Choroid plexus epithelial cell (primary cell): ENCODE measurements at regions not wholly inside any gene's neighbourhood (a gene's known extent, or its start where the extent isn't known, plus 50 kb on each side); places are given as distances from the start of the nearest gene placed in this dataset.

Source experiments
- DNase-seq: peaks from one replicate; pipeline ENCODE4 v3.0.0-alpha.2; 2010; ENCODE audit warnings: low read depth
- H3K4me3 ChIP-seq: 2 replicates; pipeline ENCODE4 v1.5.1; 2011; ENCODE audit warnings: low read depth, mild to moderate bottlenecking, control low read depth, low read length, moderate library complexity
- TF ChIP-seq, protein P1 (sequence below): conservative IDR thresholded peaks from 2 replicates; pipeline ENCODE4 v1.5.1; 2011; ENCODE audit warnings: low read depth, mild to moderate bottlenecking, control low read depth, inconsistent platforms, low read length, moderate library complexity

DNA sequence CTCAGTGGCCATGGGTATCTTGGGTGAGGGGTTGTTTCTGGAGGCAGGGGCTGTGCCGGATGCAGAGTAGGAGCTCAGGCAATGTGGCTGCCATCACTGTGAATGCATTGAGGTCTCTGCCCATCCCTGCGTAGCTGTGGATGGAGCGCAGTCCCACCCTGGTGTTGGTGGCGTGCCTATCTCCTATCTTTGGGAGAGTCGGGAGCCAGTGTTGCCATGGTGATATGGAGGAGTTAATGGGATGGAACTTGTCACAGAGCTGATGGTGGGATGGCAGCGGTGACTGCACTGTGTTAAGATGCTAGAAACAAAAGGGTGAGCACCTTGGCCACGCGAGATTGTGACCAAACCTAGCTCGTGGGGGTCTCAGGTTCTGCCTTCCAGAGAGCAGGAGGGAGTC, 197.3 kb downstream of the MELK start:
- TF ChIP-seq, protein P1, sequence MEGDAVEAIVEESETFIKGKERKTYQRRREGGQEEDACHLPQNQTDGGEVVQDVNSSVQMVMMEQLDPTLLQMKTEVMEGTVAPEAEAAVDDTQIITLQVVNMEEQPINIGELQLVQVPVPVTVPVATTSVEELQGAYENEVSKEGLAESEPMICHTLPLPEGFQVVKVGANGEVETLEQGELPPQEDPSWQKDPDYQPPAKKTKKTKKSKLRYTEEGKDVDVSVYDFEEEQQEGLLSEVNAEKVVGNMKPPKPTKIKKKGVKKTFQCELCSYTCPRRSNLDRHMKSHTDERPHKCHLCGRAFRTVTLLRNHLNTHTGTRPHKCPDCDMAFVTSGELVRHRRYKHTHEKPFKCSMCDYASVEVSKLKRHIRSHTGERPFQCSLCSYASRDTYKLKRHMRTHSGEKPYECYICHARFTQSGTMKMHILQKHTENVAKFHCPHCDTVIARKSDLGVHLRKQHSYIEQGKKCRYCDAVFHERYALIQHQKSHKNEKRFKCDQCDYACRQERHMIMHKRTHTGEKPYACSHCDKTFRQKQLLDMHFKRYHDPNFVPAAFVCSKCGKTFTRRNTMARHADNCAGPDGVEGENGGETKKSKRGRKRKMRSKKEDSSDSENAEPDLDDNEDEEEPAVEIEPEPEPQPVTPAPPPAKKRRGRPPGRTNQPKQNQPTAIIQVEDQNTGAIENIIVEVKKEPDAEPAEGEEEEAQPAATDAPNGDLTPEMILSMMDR, result no peak
- no peak for DNase-seq
- no peak overlapping the region for H3K4me3 ChIP-seq

DNA sequence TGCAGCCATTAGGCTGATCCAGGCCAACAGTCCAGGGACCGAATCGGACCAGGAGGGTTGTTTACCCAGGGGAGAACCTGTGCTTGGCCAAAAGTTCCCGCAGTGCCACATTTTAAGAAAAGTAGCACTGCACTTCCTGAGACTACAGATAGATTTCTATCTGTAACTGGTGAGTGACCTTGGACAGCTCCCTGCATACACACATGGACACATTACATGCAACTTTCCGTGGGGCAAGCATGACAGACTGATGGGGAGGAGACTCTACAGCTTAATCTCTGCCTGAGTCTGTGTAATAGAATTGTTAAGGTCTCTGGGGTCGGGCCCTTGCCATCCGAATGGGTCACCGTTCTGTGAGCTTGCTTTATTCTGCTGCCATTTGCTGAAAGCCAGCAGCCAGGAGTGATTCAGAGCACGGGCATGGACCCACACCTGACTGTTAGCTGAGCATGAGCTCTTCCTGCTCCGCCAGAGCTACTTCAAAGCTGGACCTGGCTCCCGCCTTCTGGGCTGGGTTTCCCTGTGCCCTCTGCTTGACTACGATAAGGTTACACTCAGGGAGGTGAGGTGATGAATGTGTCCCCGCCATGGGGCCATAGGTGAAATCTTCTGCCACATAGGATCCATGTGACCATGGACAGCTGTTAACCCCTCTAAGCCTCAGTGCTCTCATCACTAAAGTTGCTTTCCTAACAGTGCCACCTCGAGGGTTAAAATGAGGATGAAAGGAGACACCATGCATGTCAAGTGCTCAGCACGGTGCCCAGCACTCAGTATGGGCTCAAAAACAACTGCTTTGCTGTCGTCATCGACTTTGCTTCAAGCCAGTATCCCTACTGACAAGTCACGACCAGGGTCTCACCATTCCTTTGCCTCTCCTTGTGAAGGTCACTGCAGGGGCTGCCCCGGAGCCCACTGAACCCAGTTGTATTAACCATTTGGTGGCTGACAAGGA, 200.0 kb downstream of the MELK start:
- TF ChIP-seq, protein P1, result no peak
- H3K4me3 ChIP-seq, result no peak overlapping the region
- peak; percentile 58 for DNase-seq

- TF ChIP-seq, protein P1, result no peak
- H3K4me3 ChIP-seq, result no peak overlapping the region
- DNase-seq, result no peak
These were observed 206.0 kb downstream of the MELK start for GRCh38 chr9:36778682-36779081.

DNA sequence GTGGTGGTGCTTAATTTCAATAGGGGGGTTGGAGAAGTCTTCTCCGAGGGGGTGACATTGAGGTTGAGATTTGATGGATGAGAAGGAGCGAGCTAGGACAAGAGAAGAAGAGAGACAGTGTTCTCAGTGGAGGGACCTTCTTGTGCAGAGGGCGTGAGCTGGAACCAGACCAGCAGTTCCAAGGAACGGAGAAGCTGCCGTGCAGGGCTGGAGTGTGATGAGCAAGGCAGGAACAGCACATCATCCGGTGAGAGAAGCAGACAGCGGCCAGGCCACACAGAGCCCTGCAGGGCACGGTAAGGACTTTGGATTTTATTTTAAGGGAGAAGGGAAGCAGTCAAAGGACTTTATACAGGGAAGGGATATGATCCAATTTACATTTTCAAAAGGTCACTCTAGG, 206.9 kb downstream of the MELK start:
- TF ChIP-seq, protein P1, result no peak
- H3K4me3 ChIP-seq, result no peak overlapping the region
- DNase-seq, result no peak

DNA sequence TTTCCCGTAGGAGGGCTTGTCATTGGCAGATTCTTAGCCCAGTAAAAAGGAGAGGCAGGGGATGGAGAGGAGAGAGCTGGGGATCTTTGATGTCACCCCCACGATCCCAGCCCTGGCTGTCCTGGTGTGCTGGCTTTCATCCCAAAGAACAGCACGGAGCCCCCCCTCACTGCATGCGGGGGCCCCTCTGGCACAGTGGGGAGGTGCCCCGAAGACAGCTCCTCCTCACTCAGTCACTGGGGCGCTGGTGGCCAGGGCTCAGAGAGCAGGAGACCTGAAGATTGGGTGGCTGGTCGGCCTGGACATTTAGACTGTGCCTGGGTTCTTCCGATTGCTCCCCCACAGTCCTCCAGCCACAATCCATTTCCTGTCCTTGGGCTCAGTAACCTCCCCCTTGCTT, 207.5 kb downstream of the MELK start:
- H3K4me3 ChIP-seq, result no peak overlapping the region
- no peak for DNase-seq
- TF ChIP-seq, protein P1, result no peak

DNA sequence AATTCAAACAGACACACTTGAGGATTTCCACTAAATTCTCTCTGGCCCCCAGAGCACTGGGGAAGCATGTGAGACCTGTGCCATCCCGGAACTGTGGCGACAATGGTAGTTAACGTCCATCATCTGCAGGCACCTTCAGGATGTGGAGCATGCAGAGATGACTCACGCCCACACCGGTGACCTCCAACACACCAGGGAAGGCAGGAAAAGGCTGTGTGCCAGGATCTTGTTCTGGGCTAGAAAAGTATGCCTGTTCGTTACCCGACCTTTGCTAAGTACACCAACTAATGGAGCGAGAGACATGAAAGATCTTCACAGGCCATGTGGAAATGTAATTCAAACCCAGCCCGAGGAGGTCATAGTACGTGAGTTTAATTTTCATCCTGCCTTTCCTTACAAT, 208.8 kb downstream of the MELK start:
- TF ChIP-seq, protein P1, result no peak
- DNase-seq, result peak; percentile 51
- H3K4me3 ChIP-seq, result no peak overlapping the region
